ENCODE measurements at regions not wholly inside any gene's neighbourhood (a gene's known extent, or its start where the extent isn't known, plus 50 kb on each side); places are given as distances from the start of the nearest gene placed in this dataset.

DNA sequence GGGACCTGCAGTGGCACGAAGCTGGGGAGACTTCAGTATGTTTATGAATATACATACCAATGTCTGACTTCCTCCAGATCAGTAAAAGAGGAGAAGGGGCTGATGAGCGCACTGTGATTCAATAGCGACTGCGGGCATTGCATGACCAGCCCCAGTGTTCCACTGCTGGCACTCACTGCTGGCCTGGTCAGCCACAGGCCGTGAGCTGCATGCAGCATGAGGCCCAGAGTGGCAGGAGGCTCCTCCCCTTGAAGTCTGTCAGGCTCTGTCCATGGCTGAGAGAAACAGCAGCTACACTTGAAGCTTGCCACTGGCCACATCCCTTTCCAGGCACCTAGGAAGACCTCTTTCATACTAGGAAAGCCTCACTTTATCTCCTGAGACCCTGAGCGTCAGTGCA is 265.9 kb upstream of the CDYL start:
- no peak overlapping the region for H3K27ac ChIP-seq (ENCODE audit: low read length)
- H3K4me1 ChIP-seq (ENCODE audit: control insufficient read depth, insufficient read depth, low read length) = no peaks in the 10 kb centered on the region
- H3K27me3 ChIP-seq (ENCODE audit: control insufficient read depth, insufficient read depth) = no peaks in the 10 kb centered on the region
- H3K4me3 ChIP-seq (ENCODE audit: low read length) = no peak overlapping the region
- DNase-seq = no peak
- ATAC-seq = no peak
- intact Hi-C loops (cut with DNase I) = no loop called here
- 90% methylated on average over 6 of the region's 6 CpGs for WGBS
- H3K9me3 ChIP-seq (ENCODE audit: control insufficient read depth, low read length) = no peaks in the 10 kb centered on the region

DNA sequence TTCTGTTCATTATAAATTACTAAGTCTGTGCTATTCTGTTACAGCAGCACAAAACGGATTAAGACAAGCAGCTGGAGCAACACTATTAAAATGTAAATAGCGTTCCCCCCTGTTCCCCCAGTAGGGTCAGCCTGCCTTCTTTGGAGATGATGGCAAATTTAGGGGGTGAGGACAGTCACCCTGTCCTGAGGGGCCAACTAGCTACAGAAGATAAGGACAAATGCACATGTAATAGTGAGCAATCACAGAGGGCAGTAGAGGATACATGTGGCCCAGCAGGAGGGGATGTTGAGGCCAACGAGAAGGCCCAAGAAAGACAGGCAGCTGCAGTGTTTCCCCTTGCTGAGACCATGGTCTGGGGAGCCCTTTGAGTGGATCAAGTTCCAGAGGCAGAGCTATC is 266.7 kb upstream of the CDYL start:
- H3K9me3 ChIP-seq (ENCODE audit: control insufficient read depth, low read length) = no peaks in the 10 kb centered on the region
- H3K27ac ChIP-seq (ENCODE audit: low read length) = no peak overlapping the region
- no peak overlapping the region for H3K4me3 ChIP-seq (ENCODE audit: low read length)
- WGBS = 87% methylated on average over 3 of the region's 3 CpGs
- ATAC-seq (no peak), DNase-seq (no peak)
- H3K27me3 ChIP-seq (ENCODE audit: control insufficient read depth, insufficient read depth) = no peaks in the 10 kb centered on the region
- intact Hi-C loops (cut with DNase I) = no loop called here
- no peaks in the 10 kb centered on the region for H3K4me1 ChIP-seq (ENCODE audit: control insufficient read depth, insufficient read depth, low read length)

GRCh38 chr6:4506792-4507191 is 269.4 kb upstream of the CDYL start:
- Histone ChIP-seq H3K4me3 (ENCODE audit: low read length) (no peak overlapping the region), H3K4me1 (ENCODE audit: control insufficient read depth, insufficient read depth, low read length) (no peaks in the 10 kb centered on the region), H3K27ac (ENCODE audit: low read length) (no peak overlapping the region), H3K9me3 (ENCODE audit: control insufficient read depth, low read length) (no peaks in the 10 kb centered on the region), H3K27me3 (ENCODE audit: control insufficient read depth, insufficient read depth) (no peaks in the 10 kb centered on the region)
- DNase-seq = no peak
- no peak for ATAC-seq
- intact Hi-C loops (cut with DNase I) = no loop called here
- 45% methylated on average over 1 of the region's 1 CpG for WGBS

GRCh38 chr6:4506223-4506622 is 270.0 kb upstream of the CDYL start:
- 84% methylated on average over 3 of the region's 3 CpGs for WGBS
- H3K27me3 ChIP-seq (ENCODE audit: control insufficient read depth, insufficient read depth) = no peaks in the 10 kb centered on the region
- H3K4me1 ChIP-seq (ENCODE audit: control insufficient read depth, insufficient read depth, low read length) = no peaks in the 10 kb centered on the region
- no peaks in the 10 kb centered on the region for H3K9me3 ChIP-seq (ENCODE audit: control insufficient read depth, low read length)
- H3K27ac ChIP-seq (ENCODE audit: low read length) = no peak overlapping the region
- no peak overlapping the region for H3K4me3 ChIP-seq (ENCODE audit: low read length)
- ATAC-seq (no peak), DNase-seq (no peak)
- intact Hi-C loops (cut with DNase I) = no loop called here

DNA sequence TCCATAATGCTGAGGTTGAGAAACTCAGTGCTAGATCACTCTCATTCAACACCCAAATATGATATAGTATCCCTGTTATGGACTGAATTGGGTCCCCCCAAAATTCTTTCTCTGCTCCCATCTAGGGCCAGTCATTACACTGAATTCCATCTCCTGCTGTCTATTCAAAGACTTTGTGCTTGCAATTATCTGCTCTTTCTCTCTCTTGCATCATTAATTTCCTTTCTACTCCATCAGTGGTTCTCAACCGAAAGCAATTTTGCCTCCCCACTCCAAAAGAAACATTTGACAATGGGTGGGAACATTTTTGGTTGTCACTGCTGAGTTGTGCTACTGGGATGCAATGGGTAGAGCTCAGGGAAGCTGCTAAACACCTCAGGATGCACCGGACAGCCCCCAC is 271.5 kb upstream of the CDYL start:
- Histone ChIP-seq H3K27ac (ENCODE audit: low read length) (no peak overlapping the region), H3K9me3 (ENCODE audit: control insufficient read depth, low read length) (no peaks in the 10 kb centered on the region), H3K4me3 (ENCODE audit: low read length) (no peak overlapping the region), H3K4me1 (ENCODE audit: control insufficient read depth, insufficient read depth, low read length) (no peaks in the 10 kb centered on the region), H3K27me3 (ENCODE audit: control insufficient read depth, insufficient read depth) (no peaks in the 10 kb centered on the region)
- DNase-seq (no peak), ATAC-seq (no peak)
- 90% methylated on average over 2 of the region's 2 CpGs for WGBS
- intact Hi-C loops (cut with DNase I) = no loop called here

DNA sequence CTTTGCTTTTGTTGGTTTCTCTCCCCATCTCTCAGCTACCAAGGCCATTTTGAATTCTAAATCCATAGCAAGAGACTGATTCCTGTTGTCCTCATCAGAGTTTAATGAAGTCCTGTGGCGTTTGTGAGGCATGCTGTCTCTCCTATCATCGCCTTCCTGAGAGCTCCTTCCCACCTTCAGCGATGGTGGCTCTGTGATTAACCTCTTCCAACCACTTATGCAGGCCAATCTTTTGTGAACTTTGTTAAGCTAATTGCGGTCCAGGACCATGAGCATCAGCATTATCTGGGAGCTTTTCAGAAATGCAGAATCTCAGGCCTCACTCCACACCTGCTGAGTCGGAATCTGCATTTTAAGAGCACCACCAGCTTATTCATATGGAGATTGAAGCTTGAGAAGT is 272.5 kb upstream of the CDYL start:
- Histone ChIP-seq H3K27ac (ENCODE audit: low read length) (no peak overlapping the region), H3K4me3 (ENCODE audit: low read length) (no peak overlapping the region), H3K9me3 (ENCODE audit: control insufficient read depth, low read length) (no peaks in the 10 kb centered on the region), H3K27me3 (ENCODE audit: control insufficient read depth, insufficient read depth) (no peaks in the 10 kb centered on the region), H3K4me1 (ENCODE audit: control insufficient read depth, insufficient read depth, low read length) (no peaks in the 10 kb centered on the region)
- 44% methylated on average over 5 of the region's 5 CpGs for WGBS
- no peak for DNase-seq
- intact Hi-C loops (cut with DNase I) = no loop called here
- ATAC-seq = no peak

GRCh38 chr6:4496284-4496683 is 279.9 kb upstream of the CDYL start:
- H3K27ac ChIP-seq (ENCODE audit: low read length) = no peak overlapping the region
- no peaks in the 10 kb centered on the region for H3K9me3 ChIP-seq (ENCODE audit: control insufficient read depth, low read length)
- 98% methylated on average over 1 of the region's 1 CpG for WGBS
- no peaks in the 10 kb centered on the region for H3K27me3 ChIP-seq (ENCODE audit: control insufficient read depth, insufficient read depth)
- DNase-seq = no peak
- ATAC-seq = no peak
- H3K4me1 ChIP-seq (ENCODE audit: control insufficient read depth, insufficient read depth, low read length) = no peaks in the 10 kb centered on the region
- no peak overlapping the region for H3K4me3 ChIP-seq (ENCODE audit: low read length)
- intact Hi-C loops (cut with DNase I) = no loop called here

- ATAC-seq (no peak), DNase-seq (no peak)
- Histone ChIP-seq H3K27me3 (ENCODE audit: control insufficient read depth, insufficient read depth) (no peaks in the 10 kb centered on the region), H3K4me1 (ENCODE audit: control insufficient read depth, insufficient read depth, low read length) (no peaks in the 10 kb centered on the region), H3K27ac (ENCODE audit: low read length) (no peak overlapping the region), H3K4me3 (ENCODE audit: low read length) (no peak overlapping the region), H3K9me3 (ENCODE audit: control insufficient read depth, low read length) (peaks cover 3% of the 10 kb centered on the region)
- intact Hi-C loops (cut with DNase I) = no loop called here
- 85% methylated on average over 7 of the region's 7 CpGs for whole genome bisulfite sequencing
Measured at GRCh38 chr6:4491501-4492260, 284.5 kb upstream of the CDYL start.

DNA sequence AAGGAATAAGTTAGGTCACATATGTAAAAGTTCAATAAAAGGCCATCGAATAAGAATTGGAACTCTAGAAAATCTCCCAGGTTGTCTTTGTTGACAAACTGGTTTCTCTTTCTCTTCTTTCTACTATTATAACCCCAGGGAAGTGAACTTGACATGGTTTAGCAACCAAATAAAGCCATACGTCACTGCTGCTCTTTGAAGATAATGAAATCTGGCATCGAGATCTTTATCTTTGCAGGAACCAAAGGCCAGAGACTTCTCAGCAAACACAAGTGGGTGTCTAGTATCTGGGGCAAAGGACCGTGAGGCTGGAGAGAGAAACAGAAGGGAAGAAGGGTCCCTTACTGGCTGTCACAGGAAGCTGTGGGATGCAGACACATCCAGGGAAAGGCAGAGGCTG is 286.7 kb upstream of the CDYL start:
- DNase-seq = no peak
- H3K4me3 ChIP-seq (ENCODE audit: low read length) = no peak overlapping the region
- intact Hi-C loops (cut with DNase I) = no loop called here
- H3K4me1 ChIP-seq (ENCODE audit: control insufficient read depth, insufficient read depth, low read length) = no peaks in the 10 kb centered on the region
- 75% methylated on average over 4 of the region's 4 CpGs for whole genome bisulfite sequencing
- no peak overlapping the region for H3K27ac ChIP-seq (ENCODE audit: low read length)
- ATAC-seq = no peak
- H3K27me3 ChIP-seq (ENCODE audit: control insufficient read depth, insufficient read depth) = no peaks in the 10 kb centered on the region
- H3K9me3 ChIP-seq (ENCODE audit: control insufficient read depth, low read length) = peaks cover 3% of the 10 kb centered on the region

GRCh38 chr6:4488389-4488788 is 287.8 kb upstream of the CDYL start:
- DNase-seq (no peak), ATAC-seq (no peak)
- Histone ChIP-seq H3K4me1 (ENCODE audit: control insufficient read depth, insufficient read depth, low read length) (no peaks in the 10 kb centered on the region), H3K4me3 (ENCODE audit: low read length) (no peak overlapping the region), H3K27me3 (ENCODE audit: control insufficient read depth, insufficient read depth) (no peaks in the 10 kb centered on the region), H3K27ac (ENCODE audit: low read length) (no peak overlapping the region), H3K9me3 (ENCODE audit: control insufficient read depth, low read length) (peaks cover 3% of the 10 kb centered on the region)
- intact Hi-C loops (cut with DNase I) = no loop called here
- 96% methylated on average over 3 of the region's 3 CpGs for WGBS

DNA sequence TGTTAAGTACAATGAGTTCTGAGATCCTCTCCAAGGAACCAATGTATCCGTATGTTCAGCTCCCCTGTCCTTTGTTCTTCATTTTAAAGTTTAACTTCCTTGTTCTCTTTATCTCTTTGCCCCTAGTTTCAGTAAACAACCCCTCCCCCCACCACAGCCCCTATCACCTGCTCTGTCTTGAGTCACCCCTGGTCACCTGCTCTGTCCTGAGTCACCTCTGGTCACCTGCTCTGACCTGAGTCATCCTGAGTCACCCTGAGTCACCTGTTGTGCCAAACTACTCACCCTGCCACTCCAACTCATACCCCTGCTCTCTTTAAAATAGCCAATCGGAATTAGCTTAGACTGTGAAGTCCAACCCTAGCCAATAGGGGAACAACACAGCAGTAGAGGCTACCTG is 288.7 kb upstream of the CDYL start:
- Histone ChIP-seq H3K4me1 (ENCODE audit: control insufficient read depth, insufficient read depth, low read length) (no peaks in the 10 kb centered on the region), H3K27me3 (ENCODE audit: control insufficient read depth, insufficient read depth) (no peaks in the 10 kb centered on the region), H3K27ac (ENCODE audit: low read length) (no peak overlapping the region), H3K4me3 (ENCODE audit: low read length) (no peak overlapping the region), H3K9me3 (ENCODE audit: control insufficient read depth, low read length) (peaks cover 3% of the 10 kb centered on the region)
- DNase-seq (no peak), ATAC-seq (no peak)
- intact Hi-C loops (cut with DNase I) = no loop called here
- WGBS = 85% methylated on average over 2 of the region's 2 CpGs

Measured in right cardiac atrium (tissue), 5 donors.